Esophagus squamous epithelium (tissue), 5 donors: ENCODE measurements at regions not wholly inside any gene's neighbourhood (a gene's known extent, or its start where the extent isn't known, plus 50 kb on each side); places are given as distances from the start of the nearest gene placed in this dataset.
"Not testable (repeated sequence)": the region's sequence is repeated elsewhere in the genome, so short reads cannot be mapped to it uniquely, and the experiment has no call there.

Experiments used
- DNase-seq: peaks from one replicate; lab custom pipeline; 2025; lab: John Stamatoyannopoulos, UW
- H3K27ac ChIP-seq, 4 donors: fragments of 200-600 bp; sonication (generic); one replicate each; pipeline ENCODE4 v1.5.1; 2016 to 2019; ENCODE audit warnings: mild to moderate bottlenecking in 1 of 4
- H3K27me3 ChIP-seq, 4 donors: fragments of 200-600 bp; sonication (generic); 1 replicate in 3 of 4; 2 replicates in 1 of 4; pipeline versions ENCODE4 v1.5.1 to v1.6.0; 2017 to 2021; ENCODE audit warnings: antibody characterized with exemption in 1 of 4
- H3K36me3 ChIP-seq, 3 donors: fragments of 200-600 bp; sonication (generic); one replicate each; pipeline ENCODE4 v1.5.1; 2016 to 2019
- H3K4me1 ChIP-seq, 3 donors: fragments of 200-600 bp; sonication (generic); one replicate each; pipeline ENCODE4 v1.5.1; 2017 to 2019
- H3K4me3 ChIP-seq, 4 donors: fragments of 200-600 bp; sonication (generic); 1 replicate in 3 of 4; 2 replicates in 1 of 4; pipeline ENCODE4 v1.5.1; 2016 to 2019; ENCODE audit warnings: mild to moderate bottlenecking in 2 of 4, moderate library complexity in 1 of 4
- H3K9me3 ChIP-seq, 3 donors: fragments of 200-600 bp; sonication (generic); one replicate each; pipeline ENCODE4 v1.5.1; 2016 to 2019
- POLR2A ChIP-seq, 4 donors: fragments of 450-650 bp; IDR thresholded peaks; one replicate each; pipeline ENCODE4 v1.6.1; 2017; ENCODE audit warnings: antibody characterized with exemption in 4 of 4, mild to moderate bottlenecking in 4 of 4, moderate library complexity in 3 of 4
- WGBS, 2 donors: methylation state at CpG; one replicate each; pipeline ENCODE4 v1.1.5; 2018; 5-methylcytosine and 5-hydroxymethylcytosine counted together
- intact Hi-C: fragments of 100-400 bp; cut with DNase I; formaldehyde crosslinking; loops from one replicate; pipeline ENCODE4 v1.15.0; 2022
- TF ChIP-seq, protein P1 (sequence below), 6 experiments: fragments of 450-650 bp in 4 of 6; fragments of 200-600 bp in 2 of 6; sonication (generic) in 2 of 6; IDR thresholded peaks; one replicate each; pipeline ENCODE4 v1.5.1; 2016 to 2019; ENCODE audit warnings: antibody characterized with exemption in 6 of 6, mild to moderate bottlenecking in 4 of 6, moderate library complexity in 4 of 6
- donor health status: DM: yes; HTN: yes; CAD: no.

DNA sequence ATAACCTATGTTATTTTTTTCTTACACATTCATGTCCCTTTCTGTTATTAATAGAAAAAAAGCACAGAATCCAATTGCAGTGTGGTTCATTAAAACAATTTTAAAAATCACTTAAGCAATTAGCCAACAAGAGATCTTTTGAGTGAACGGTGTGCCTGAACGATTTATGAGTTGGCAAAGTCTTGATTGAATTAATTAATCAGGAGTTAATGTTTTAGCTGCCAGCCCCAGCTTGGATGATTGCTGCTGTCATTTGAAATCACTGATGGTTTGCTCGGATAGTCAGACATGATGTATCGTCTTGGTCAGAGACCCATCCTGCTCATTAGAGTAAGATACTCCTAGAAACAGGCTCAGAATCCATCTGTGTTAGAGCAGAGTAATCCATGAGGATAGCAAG lies 158.3 kb upstream of the GALNT2 start:
- TF ChIP-seq, protein P1, sequence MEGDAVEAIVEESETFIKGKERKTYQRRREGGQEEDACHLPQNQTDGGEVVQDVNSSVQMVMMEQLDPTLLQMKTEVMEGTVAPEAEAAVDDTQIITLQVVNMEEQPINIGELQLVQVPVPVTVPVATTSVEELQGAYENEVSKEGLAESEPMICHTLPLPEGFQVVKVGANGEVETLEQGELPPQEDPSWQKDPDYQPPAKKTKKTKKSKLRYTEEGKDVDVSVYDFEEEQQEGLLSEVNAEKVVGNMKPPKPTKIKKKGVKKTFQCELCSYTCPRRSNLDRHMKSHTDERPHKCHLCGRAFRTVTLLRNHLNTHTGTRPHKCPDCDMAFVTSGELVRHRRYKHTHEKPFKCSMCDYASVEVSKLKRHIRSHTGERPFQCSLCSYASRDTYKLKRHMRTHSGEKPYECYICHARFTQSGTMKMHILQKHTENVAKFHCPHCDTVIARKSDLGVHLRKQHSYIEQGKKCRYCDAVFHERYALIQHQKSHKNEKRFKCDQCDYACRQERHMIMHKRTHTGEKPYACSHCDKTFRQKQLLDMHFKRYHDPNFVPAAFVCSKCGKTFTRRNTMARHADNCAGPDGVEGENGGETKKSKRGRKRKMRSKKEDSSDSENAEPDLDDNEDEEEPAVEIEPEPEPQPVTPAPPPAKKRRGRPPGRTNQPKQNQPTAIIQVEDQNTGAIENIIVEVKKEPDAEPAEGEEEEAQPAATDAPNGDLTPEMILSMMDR (IDR thresholded peaks at IDR 0.05): no peak
- no peak for TF ChIP-seq POLR2A (IDR thresholded peaks at IDR 0.05)
- 79 to 92% methylated on average over 4 of the region's 4 CpGs for WGBS, 2 donors
- no peak overlapping the region for H3K27ac ChIP-seq
- no peaks in the 10 kb centered on the region for H3K9me3 ChIP-seq
- no peak for DNase-seq
- intact Hi-C loops: no loop called here
- H3K4me3 ChIP-seq: no peak overlapping the region
- no peaks in the 10 kb centered on the region for H3K4me1 ChIP-seq
- no peaks in the 10 kb centered on the region for H3K36me3 ChIP-seq
- H3K27me3 ChIP-seq: peaks cover 0 to 10% (median 0%) of the 10 kb centered on the region in 4 donors

DNA sequence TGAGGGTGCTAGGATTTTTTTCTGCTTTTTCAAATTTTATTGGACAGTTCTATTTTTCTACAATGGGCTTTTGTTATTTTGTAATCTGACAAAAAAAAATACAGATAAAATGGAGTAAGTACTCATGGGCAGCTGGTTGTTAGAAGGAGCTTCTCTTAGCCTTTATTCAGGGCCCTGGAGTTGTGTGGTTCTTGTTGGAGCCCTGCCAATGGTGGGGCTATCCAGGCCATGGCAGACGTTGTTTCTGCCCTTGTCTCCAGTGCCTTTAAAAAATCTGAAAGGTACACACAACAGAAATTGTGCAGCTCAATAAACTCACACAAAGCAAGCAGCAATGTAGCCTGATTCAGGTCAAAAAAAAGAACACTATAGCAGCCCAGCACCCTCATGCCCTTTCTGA lies 153.5 kb upstream of the GALNT2 start:
- Histone ChIP-seq H3K27ac (no peak overlapping the region), H3K4me3 (no peak overlapping the region), H3K4me1 (no peaks in the 10 kb centered on the region), H3K36me3 (no peaks in the 10 kb centered on the region), H3K9me3 (no peaks in the 10 kb centered on the region), H3K27me3 (peaks cover 0 to 3% (median 0%) of the 10 kb centered on the region in 4 donors)
- no peak for DNase-seq
- WGBS, 2 donors: 0% methylated on average over 1 of the region's 1 CpG
- intact Hi-C loops: no loop called here
- TF ChIP-seq, protein P1 (IDR thresholded peaks at IDR 0.05): no peak
- TF ChIP-seq POLR2A (IDR thresholded peaks at IDR 0.05): no peak

DNA sequence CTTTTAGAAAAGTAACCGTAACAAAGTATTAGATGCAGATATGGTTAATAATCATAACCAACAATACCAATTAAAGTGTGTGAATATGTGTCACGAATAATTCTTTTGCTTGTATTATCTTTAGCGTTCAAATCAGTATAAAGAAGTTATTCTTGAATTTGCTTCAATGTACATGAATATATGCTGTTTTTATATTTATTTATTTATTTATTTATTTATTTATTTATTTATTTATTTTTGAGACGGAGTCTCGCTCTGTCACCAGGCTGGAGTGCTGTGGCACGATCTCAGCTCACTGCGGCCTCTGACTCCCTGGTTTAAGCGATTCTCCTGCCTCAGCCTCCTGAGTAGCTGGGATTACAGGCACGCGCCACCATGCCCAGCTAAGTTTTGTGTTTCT lies 147.6 kb upstream of the GALNT2 start:
- DNase-seq, H3K9me3 ChIP-seq, H3K27me3 ChIP-seq, H3K27ac ChIP-seq, H3K4me3 ChIP-seq, H3K4me1 ChIP-seq, intact Hi-C loops, H3K36me3 ChIP-seq: not testable (repeated sequence)
- WGBS, 2 donors: 93 to 98% methylated on average over 10 of the region's 10 CpGs

DNA sequence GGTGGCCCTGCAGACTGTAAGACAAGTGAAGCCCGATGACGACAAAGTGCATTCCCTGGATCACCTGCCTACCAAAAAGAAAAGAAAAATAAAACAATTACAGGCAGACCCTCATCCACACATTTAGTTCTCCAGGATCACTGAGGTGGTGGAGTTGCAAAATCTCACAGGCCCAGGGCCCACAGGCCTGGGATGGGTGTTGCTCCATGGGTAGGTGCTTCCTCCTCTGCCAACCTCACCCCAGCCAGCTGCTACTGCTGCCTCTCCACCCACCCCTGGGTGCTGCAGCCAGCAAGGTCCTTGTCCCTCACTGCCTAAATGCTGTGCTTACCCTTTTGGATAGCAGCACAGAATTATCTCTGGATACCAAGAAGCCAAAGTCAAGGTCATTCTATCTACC lies 146.4 kb upstream of the GALNT2 start:
- no peaks in the 10 kb centered on the region for H3K9me3 ChIP-seq
- no peaks in the 10 kb centered on the region for H3K36me3 ChIP-seq
- DNase-seq: no peak
- H3K27me3 ChIP-seq: no peaks in the 10 kb centered on the region
- H3K4me3 ChIP-seq: no peak overlapping the region
- no peaks in the 10 kb centered on the region for H3K4me1 ChIP-seq
- no peak overlapping the region for H3K27ac ChIP-seq
- 100% methylated on average over 2 of the region's 2 CpGs for WGBS, 2 donors
- intact Hi-C loops: no loop called here
- TF ChIP-seq POLR2A (IDR thresholded peaks at IDR 0.05): no peak
- TF ChIP-seq, protein P1 (IDR thresholded peaks at IDR 0.05): no peak

DNA sequence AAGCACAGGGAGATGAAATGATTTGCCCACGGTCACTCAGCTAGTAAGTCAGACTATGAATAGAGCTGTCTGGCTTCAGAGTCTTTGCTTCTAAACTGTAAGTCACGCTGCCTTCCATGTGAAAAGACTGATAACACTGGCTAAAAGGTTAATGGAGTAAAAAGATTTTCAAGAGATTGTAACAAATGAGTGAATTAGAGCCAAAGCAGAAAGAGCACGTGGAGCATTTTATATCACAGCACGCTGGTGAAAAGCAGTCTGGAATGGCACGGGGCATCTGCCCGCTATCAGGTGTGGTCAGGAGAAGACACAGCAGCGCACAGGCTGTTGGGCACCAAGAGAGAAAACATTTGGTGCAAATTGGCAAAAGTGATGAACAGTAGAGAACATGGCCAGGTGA lies 144.8 kb upstream of the GALNT2 start:
- no peak for TF ChIP-seq POLR2A (IDR thresholded peaks at IDR 0.05)
- TF ChIP-seq, protein P1 (IDR thresholded peaks at IDR 0.05): no peak
- H3K4me1 ChIP-seq: no peaks in the 10 kb centered on the region
- no peak overlapping the region for H3K27ac ChIP-seq
- H3K36me3 ChIP-seq: no peaks in the 10 kb centered on the region
- no peaks in the 10 kb centered on the region for H3K27me3 ChIP-seq
- no peak overlapping the region for H3K4me3 ChIP-seq
- 86 to 93% methylated on average over 7 of the region's 7 CpGs for WGBS, 2 donors
- no peaks in the 10 kb centered on the region for H3K9me3 ChIP-seq
- intact Hi-C loops: no loop called here
- DNase-seq: no peak

DNA sequence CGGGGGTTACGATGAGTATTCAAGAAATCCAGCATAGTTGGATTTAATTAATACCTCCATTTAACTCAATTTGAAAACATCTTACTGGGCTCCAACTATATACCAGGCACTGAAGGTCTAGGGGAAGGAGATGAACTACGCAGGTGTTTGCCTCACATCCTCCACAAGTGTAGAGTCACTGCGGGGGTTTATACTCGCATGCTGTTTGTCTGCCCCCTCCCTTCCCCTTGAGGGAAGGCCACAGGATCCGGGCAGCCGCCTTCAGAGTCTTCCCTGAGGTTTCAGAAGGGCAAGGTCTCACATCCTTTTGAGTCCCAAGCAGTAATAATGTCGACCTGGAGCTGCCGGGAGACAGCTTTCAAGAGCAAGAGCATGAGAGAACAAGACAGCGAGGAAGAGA lies 142.4 kb upstream of the GALNT2 start:
- H3K27me3 ChIP-seq: no peaks in the 10 kb centered on the region
- no peaks in the 10 kb centered on the region for H3K4me1 ChIP-seq
- no peaks in the 10 kb centered on the region for H3K9me3 ChIP-seq
- no peak for DNase-seq
- 76 to 78% methylated on average over 6 to 7 of the region's 10 CpGs for WGBS, 2 donors
- H3K36me3 ChIP-seq: no peaks in the 10 kb centered on the region
- H3K4me3 ChIP-seq: no peak overlapping the region
- H3K27ac ChIP-seq: no peak overlapping the region
- intact Hi-C loops: no loop called here
- TF ChIP-seq, protein P1 (IDR thresholded peaks at IDR 0.05): no peak
- TF ChIP-seq POLR2A (IDR thresholded peaks at IDR 0.05): no peak
